Fibroblast of lung (primary cell): ENCODE measurements at regions not wholly inside any gene's neighbourhood (a gene's known extent, or its start where the extent isn't known, plus 50 kb on each side); places are given as distances from the start of the nearest gene placed in this dataset.

Experiments used
- DNase-seq, 2 donors: peaks; one replicate each; pipeline versions ENCODE4 v3.0.0 to v3.0.0-alpha.2; 2010; ENCODE audit warnings: low read depth in 2 of 2
- H2AFZ ChIP-seq: 2 replicates; pipeline ENCODE4 v1.5.1; 2012; ENCODE audit warnings: low read length, control low read depth, inconsistent platforms
- H3K27ac ChIP-seq: 2 replicates; pipeline ENCODE4 v1.5.1; 2011; ENCODE audit warnings: low read length, control low read depth; ENCODE audit not compliant: insufficient read depth
- H3K27me3 ChIP-seq: 2 replicates; pipeline ENCODE4 v1.5.1; 2011; ENCODE audit warnings: mild to moderate bottlenecking, low read length; ENCODE audit not compliant: control insufficient read depth, insufficient read depth
- H3K36me3 ChIP-seq: 2 replicates; pipeline ENCODE4 v1.5.1; 2011; ENCODE audit warnings: low read length; ENCODE audit not compliant: control insufficient read depth, insufficient read depth
- H3K4me1 ChIP-seq: 2 replicates; pipeline ENCODE4 v1.5.1; 2011; ENCODE audit warnings: low read length; ENCODE audit not compliant: control insufficient read depth, insufficient read depth; ENCODE audit errors: extremely low read depth
- H3K4me2 ChIP-seq: 2 replicates; pipeline ENCODE4 v1.5.1; 2011; ENCODE audit warnings: low read length, control low read depth; ENCODE audit not compliant: insufficient read depth; ENCODE audit errors: extremely low read depth
- H3K4me3 ChIP-seq, 4 experiments: fragments of 200-600 bp in 1 of 4; sonication (generic) in 1 of 4; replicated peaks in 1 of 4; 2 replicates each; pipeline ENCODE4 v1.5.1; 2011 to 2016; ENCODE audit warnings: low read length in 4 of 4, low read depth in 3 of 4, mild to moderate bottlenecking in 3 of 4, control low read depth in 2 of 4, inconsistent platforms in 1 of 4, mixed read lengths in 1 of 4; ENCODE audit not compliant: insufficient read depth in 1 of 4; ENCODE audit errors: control extremely low read depth in 1 of 4
- H3K79me2 ChIP-seq: 2 replicates; pipeline ENCODE4 v1.5.1; 2012; ENCODE audit warnings: mild to moderate bottlenecking, low read length, inconsistent platforms; ENCODE audit not compliant: control insufficient read depth, insufficient read depth
- H3K9ac ChIP-seq: 2 replicates; pipeline ENCODE4 v1.5.1; 2011; ENCODE audit warnings: mild to moderate bottlenecking, low read length, control low read depth; ENCODE audit not compliant: insufficient read depth
- H3K9me3 ChIP-seq: 2 replicates; pipeline ENCODE4 v1.5.1; 2012; ENCODE audit warnings: low read depth, low read length; ENCODE audit not compliant: control insufficient read depth, insufficient read depth
- H4K20me1 ChIP-seq: 2 replicates; pipeline ENCODE4 v1.5.1; 2011; ENCODE audit warnings: low read length; ENCODE audit not compliant: control insufficient read depth, insufficient read depth; ENCODE audit errors: extremely low read depth
- EZH2 ChIP-seq: IDR thresholded peaks from 2 replicates; pipeline ENCODE4 v1.5.1; 2012; ENCODE audit warnings: low read length, control low read depth, mild to moderate bottlenecking; ENCODE audit errors: missing control alignments
- TF ChIP-seq, protein P1 (sequence below), 2 donors: IDR thresholded peaks in 1 of 2; conservative IDR thresholded peaks in 1 of 2; 1 replicate in 1 of 2; 2 replicates in 1 of 2; pipeline ENCODE4 v1.5.1; 2011 to 2012; ENCODE audit warnings: low read length in 2 of 2, control low read depth in 1 of 2, inconsistent platforms in 1 of 2, low read depth in 1 of 2, mild to moderate bottlenecking in 1 of 2

DNA sequence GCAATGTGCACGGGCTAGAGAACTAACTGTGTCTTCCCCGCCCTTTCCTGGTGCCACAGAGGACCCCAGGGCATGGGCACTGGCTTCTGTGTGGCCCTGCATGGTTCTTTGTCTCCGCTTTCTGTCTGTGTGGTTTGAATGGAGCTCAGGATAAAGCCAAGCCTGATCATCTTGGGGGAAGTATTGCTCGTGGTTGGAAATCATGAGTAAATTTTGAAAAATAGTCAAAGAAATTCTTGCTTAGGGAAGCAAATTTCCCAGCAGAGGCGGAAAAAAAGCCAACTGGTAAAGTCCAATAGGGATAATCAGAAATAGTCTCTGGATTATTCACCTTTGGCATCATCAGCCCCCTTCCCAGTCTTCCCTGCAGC lies 55.4 kb downstream of the MAGEF1 start:
- Histone ChIP-seq H3K4me1 (no peaks in the 10 kb centered on the region), H3K4me2 (no peak overlapping the region), H3K9me3 (no peaks in the 10 kb centered on the region), H4K20me1 (no peaks in the 10 kb centered on the region), H3K27me3 (no peaks in the 10 kb centered on the region), H3K27ac (no peak overlapping the region), H3K36me3 (no peaks in the 10 kb centered on the region), H3K4me3 (no peak overlapping the region), H2AFZ (no peak overlapping the region), H3K79me2 (no peaks in the 10 kb centered on the region), H3K9ac (no peak overlapping the region)
- DNase-seq: no peak
- TF ChIP-seq EZH2: no peak
- TF ChIP-seq, protein P1, sequence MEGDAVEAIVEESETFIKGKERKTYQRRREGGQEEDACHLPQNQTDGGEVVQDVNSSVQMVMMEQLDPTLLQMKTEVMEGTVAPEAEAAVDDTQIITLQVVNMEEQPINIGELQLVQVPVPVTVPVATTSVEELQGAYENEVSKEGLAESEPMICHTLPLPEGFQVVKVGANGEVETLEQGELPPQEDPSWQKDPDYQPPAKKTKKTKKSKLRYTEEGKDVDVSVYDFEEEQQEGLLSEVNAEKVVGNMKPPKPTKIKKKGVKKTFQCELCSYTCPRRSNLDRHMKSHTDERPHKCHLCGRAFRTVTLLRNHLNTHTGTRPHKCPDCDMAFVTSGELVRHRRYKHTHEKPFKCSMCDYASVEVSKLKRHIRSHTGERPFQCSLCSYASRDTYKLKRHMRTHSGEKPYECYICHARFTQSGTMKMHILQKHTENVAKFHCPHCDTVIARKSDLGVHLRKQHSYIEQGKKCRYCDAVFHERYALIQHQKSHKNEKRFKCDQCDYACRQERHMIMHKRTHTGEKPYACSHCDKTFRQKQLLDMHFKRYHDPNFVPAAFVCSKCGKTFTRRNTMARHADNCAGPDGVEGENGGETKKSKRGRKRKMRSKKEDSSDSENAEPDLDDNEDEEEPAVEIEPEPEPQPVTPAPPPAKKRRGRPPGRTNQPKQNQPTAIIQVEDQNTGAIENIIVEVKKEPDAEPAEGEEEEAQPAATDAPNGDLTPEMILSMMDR (conservative IDR thresholded peaks at IDR 0.05 in 1 of 2, IDR thresholded peaks at IDR 0.05 in 1 of 2; ENCODE audit: low read depth in 1 of 2, low read length in 2 of 2): no peak

- H3K4me3 ChIP-seq: no peak overlapping the region
- H3K79me2 ChIP-seq: no peaks in the 10 kb centered on the region
- TF ChIP-seq EZH2: no peak
- TF ChIP-seq, protein P1 (conservative IDR thresholded peaks at IDR 0.05 in 1 of 2, IDR thresholded peaks at IDR 0.05 in 1 of 2; ENCODE audit: low read depth in 1 of 2, low read length in 2 of 2): no peak
- H3K27me3 ChIP-seq: no peaks in the 10 kb centered on the region
- no peak overlapping the region for H3K4me2 ChIP-seq
- DNase-seq: no peak
- H3K27ac ChIP-seq: no peak overlapping the region
- no peak overlapping the region for H2AFZ ChIP-seq
- no peaks in the 10 kb centered on the region for H3K4me1 ChIP-seq
- H3K9ac ChIP-seq: no peak overlapping the region
- no peaks in the 10 kb centered on the region for H3K36me3 ChIP-seq
- no peaks in the 10 kb centered on the region for H3K9me3 ChIP-seq
- no peaks in the 10 kb centered on the region for H4K20me1 ChIP-seq
Observed at GRCh38 chr3:184655597-184655996, 56.3 kb downstream of the MAGEF1 start.

GRCh38 chr3:184654375-184654774 lies 57.5 kb downstream of the MAGEF1 start:
- Histone ChIP-seq H3K9me3 (no peaks in the 10 kb centered on the region), H2AFZ (no peak overlapping the region), H3K9ac (no peak overlapping the region), H3K4me1 (no peaks in the 10 kb centered on the region), H3K27me3 (no peaks in the 10 kb centered on the region), H3K36me3 (no peaks in the 10 kb centered on the region), H3K4me3 (no peak overlapping the region), H3K4me2 (no peak overlapping the region), H3K79me2 (no peaks in the 10 kb centered on the region), H3K27ac (no peak overlapping the region), H4K20me1 (no peaks in the 10 kb centered on the region)
- TF ChIP-seq EZH2: no peak
- TF ChIP-seq, protein P1 (conservative IDR thresholded peaks at IDR 0.05 in 1 of 2, IDR thresholded peaks at IDR 0.05 in 1 of 2; ENCODE audit: low read depth in 1 of 2, low read length in 2 of 2): no peak
- DNase-seq: no peak
